Thyroid gland (tissue), 4 donors: ENCODE measurements at regions not wholly inside any gene's neighbourhood (a gene's known extent, or its start where the extent isn't known, plus 50 kb on each side); places are given as distances from the start of the nearest gene placed in this dataset.

Experiments used
- DNase-seq, 2 donors: peaks; one replicate each; pipeline ENCODE4 v3.0.0-alpha.2; 2019
- H3K27ac ChIP-seq, 3 donors: fragments of 200-600 bp; sonication (generic); 1 replicate in 2 of 3; 2 replicates in 1 of 3; pipeline ENCODE4 v1.5.1; 2016 to 2019; ENCODE audit warnings: mild to moderate bottlenecking in 1 of 3, moderate library complexity in 1 of 3
- H3K27me3 ChIP-seq: fragments of 200-600 bp; sonication (generic); one replicate; pipeline ENCODE4 v1.5.1; 2019
- H3K36me3 ChIP-seq, 2 donors: fragments of 200-600 bp; sonication (generic); one replicate each; pipeline ENCODE4 v1.5.1; 2016 to 2019
- H3K4me1 ChIP-seq, 2 donors: fragments of 200-600 bp; sonication (generic); one replicate each; pipeline ENCODE4 v1.5.1; 2017 to 2019
- H3K4me3 ChIP-seq, 3 donors: fragments of 200-600 bp; sonication (generic); replicated peaks in 1 of 3; 1 replicate in 2 of 3; 2 replicates in 1 of 3; pipeline ENCODE4 v1.5.1; 2016; ENCODE audit warnings: mild to moderate bottlenecking in 1 of 3
- H3K9me3 ChIP-seq: fragments of 200-600 bp; sonication (generic); one replicate; pipeline ENCODE4 v1.5.1; 2017
- POLR2A ChIP-seq, 2 donors: fragments of 450-650 bp; IDR thresholded peaks; one replicate each; pipeline ENCODE4 v1.6.1; 2017; ENCODE audit warnings: antibody characterized with exemption in 2 of 2, mild to moderate bottlenecking in 2 of 2, moderate library complexity in 1 of 2
- WGBS, 2 donors: methylation state at CpG; one replicate each; pipeline ENCODE4 v1.1.5; 2017; 5-methylcytosine and 5-hydroxymethylcytosine counted together
- intact Hi-C: fragments of 100-400 bp; cut with DNase I; formaldehyde crosslinking; loops from one replicate; pipeline ENCODE4 v1.15.1; 2023
- TF ChIP-seq, protein P1 (sequence below), 6 experiments: fragments of 200-600 bp in 3 of 6; fragments of 450-650 bp in 3 of 6; sonication (generic) in 3 of 6; IDR thresholded peaks; one replicate each; pipeline ENCODE4 v1.5.1; 2016 to 2019; ENCODE audit warnings: antibody characterized with exemption in 6 of 6, mild to moderate bottlenecking in 2 of 6, inconsistent platforms in 1 of 6, moderate library complexity in 1 of 6

DNA sequence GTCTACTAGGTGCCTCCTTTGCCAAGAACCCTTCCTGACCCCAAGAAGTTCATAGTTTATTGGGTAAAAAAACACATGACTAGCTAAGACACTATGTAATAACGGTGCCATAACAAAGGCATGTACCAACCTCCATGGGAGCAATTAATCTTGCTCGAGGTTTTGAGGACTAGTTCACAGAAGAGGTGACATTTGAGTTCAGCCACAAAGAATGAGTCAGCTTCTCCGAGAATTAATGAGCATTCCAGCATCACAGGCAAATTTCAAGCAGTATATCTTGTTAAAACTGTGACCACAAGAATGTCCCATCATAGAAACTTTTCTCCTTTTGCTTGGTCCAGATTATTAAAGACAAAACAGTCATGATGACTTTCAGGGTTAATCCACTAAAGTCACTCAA lies 113.0 kb upstream of the RAP1B start:
- H3K4me3 ChIP-seq: no peak overlapping the region
- H3K36me3 ChIP-seq: no peaks in the 10 kb centered on the region
- no peaks in the 10 kb centered on the region for H3K9me3 ChIP-seq
- TF ChIP-seq POLR2A (IDR thresholded peaks at IDR 0.05): no peak
- TF ChIP-seq, protein P1, sequence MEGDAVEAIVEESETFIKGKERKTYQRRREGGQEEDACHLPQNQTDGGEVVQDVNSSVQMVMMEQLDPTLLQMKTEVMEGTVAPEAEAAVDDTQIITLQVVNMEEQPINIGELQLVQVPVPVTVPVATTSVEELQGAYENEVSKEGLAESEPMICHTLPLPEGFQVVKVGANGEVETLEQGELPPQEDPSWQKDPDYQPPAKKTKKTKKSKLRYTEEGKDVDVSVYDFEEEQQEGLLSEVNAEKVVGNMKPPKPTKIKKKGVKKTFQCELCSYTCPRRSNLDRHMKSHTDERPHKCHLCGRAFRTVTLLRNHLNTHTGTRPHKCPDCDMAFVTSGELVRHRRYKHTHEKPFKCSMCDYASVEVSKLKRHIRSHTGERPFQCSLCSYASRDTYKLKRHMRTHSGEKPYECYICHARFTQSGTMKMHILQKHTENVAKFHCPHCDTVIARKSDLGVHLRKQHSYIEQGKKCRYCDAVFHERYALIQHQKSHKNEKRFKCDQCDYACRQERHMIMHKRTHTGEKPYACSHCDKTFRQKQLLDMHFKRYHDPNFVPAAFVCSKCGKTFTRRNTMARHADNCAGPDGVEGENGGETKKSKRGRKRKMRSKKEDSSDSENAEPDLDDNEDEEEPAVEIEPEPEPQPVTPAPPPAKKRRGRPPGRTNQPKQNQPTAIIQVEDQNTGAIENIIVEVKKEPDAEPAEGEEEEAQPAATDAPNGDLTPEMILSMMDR (IDR thresholded peaks at IDR 0.05): no peak
- no peak overlapping the region for H3K27ac ChIP-seq
- 61 to 65% methylated on average over 3 of the region's 3 CpGs for WGBS, 2 donors
- no peaks in the 10 kb centered on the region for H3K4me1 ChIP-seq
- no peaks in the 10 kb centered on the region for H3K27me3 ChIP-seq
- intact Hi-C loops: no loop called here
- no peak for DNase-seq

DNA sequence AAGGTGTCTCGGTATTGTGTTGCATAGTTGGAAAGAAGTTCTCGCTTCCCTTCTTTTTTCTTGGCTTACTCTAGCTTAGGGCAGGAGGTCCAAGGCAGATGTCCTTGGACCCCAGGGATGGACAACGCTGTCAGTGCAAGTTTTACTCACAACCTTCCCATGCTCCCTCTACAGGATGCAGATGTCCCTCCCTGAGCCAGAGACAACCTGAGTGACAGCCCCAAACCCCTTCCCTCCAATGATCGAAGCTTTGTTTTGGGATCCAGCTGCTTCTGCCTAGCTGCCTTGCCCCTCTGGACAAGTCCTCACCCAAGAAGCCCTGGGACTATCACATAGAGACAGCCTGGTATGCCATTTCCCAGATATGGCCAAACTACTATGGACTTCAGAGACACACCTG lies 112.0 kb upstream of the RAP1B start:
- 94 to 99% methylated on average over 4 of the region's 4 CpGs for WGBS, 2 donors
- no peaks in the 10 kb centered on the region for H3K4me1 ChIP-seq
- H3K27ac ChIP-seq: no peak overlapping the region
- H3K9me3 ChIP-seq: no peaks in the 10 kb centered on the region
- H3K36me3 ChIP-seq: no peaks in the 10 kb centered on the region
- H3K27me3 ChIP-seq: no peaks in the 10 kb centered on the region
- TF ChIP-seq, protein P1 (IDR thresholded peaks at IDR 0.05): no peak
- TF ChIP-seq POLR2A (IDR thresholded peaks at IDR 0.05): no peak
- intact Hi-C loops: no loop called here
- H3K4me3 ChIP-seq: no peak overlapping the region
- DNase-seq: no peak

DNA sequence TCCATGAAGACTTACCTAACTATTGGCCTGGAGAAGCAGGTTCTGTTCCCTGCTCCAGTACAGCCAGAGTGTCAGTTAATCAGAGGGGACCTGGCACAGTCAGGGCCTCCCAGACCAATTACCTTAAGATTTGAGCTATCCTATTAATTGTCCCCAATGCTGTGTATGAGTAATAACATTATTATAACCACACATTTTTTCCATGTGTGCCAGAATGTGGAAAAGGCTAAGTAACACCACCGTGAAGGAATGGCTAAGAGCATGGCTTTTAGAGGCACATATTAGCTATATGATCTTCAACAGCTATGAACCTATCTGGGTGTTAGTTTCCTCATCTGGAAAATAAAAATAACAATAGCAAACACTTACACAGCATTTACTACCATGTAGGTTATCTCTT lies 111.1 kb upstream of the RAP1B start:
- DNase-seq: no peak
- Histone ChIP-seq H3K36me3 (no peaks in the 10 kb centered on the region), H3K9me3 (no peaks in the 10 kb centered on the region), H3K27me3 (no peaks in the 10 kb centered on the region), H3K4me3 (no peak overlapping the region), H3K27ac (no peak overlapping the region), H3K4me1 (no peaks in the 10 kb centered on the region)
- intact Hi-C loops: no loop called here
- TF ChIP-seq, protein P1 (IDR thresholded peaks at IDR 0.05): no peak
- TF ChIP-seq POLR2A (IDR thresholded peaks at IDR 0.05): no peak
- WGBS, 2 donors: 88 to 97% methylated on average over 1 of the region's 1 CpG

DNA sequence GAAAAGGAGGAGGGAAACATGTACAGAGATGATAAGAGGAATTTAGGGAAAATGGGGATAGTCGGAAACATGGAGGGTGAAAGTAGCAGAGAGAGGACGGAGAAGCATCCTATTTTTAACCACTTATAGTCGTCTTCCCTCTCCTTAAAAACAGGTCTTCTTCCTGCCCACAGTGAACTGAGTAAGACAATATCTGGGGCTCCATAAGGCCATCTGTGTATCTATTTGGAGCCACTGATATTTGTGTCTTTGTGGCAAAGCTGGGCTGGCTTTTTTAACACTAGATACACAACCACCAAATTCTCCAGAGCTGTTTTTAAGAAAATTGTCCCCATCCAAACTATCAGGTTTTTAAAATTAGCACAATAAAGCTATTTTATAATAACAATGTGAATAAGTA lies 109.5 kb upstream of the RAP1B start:
- Histone ChIP-seq H3K27me3 (no peaks in the 10 kb centered on the region), H3K9me3 (no peaks in the 10 kb centered on the region), H3K36me3 (no peaks in the 10 kb centered on the region), H3K27ac (no peak overlapping the region), H3K4me3 (no peak overlapping the region), H3K4me1 (no peaks in the 10 kb centered on the region)
- TF ChIP-seq, protein P1 (IDR thresholded peaks at IDR 0.05): no peak
- TF ChIP-seq POLR2A (IDR thresholded peaks at IDR 0.05): no peak
- intact Hi-C loops: no loop called here
- 77 to 83% methylated on average over 3 of the region's 3 CpGs for WGBS, 2 donors
- DNase-seq: no peak

DNA sequence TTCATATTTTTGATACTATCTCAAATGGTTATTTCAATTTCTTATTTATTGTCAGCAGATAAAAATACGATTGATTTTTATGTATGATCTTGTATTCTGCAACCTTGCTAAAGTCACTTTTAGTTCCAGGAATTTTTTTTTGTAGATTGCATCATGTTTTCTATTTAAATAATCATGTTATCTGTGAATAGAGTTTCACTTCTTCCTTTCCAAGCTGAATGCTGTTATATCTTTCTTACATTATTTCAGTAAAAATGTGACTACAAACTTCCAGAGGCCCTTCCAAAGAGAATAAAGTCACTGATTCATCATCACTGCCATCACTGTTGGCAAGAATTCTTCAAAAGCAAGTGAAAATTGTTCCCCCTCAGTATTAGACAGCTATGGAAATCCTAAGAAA lies 104.7 kb upstream of the RAP1B start:
- H3K27me3 ChIP-seq: no peaks in the 10 kb centered on the region
- H3K27ac ChIP-seq: no peak overlapping the region
- no peaks in the 10 kb centered on the region for H3K36me3 ChIP-seq
- WGBS, 2 donors: 77 to 82% methylated on average over 1 of the region's 1 CpG
- H3K9me3 ChIP-seq: no peaks in the 10 kb centered on the region
- H3K4me1 ChIP-seq: peaks cover 10 to 11% of the 10 kb centered on the region in 2 donors
- DNase-seq: no peak
- no peak overlapping the region for H3K4me3 ChIP-seq
- intact Hi-C loops: no loop called here
- TF ChIP-seq, protein P1 (IDR thresholded peaks at IDR 0.05): no peak
- TF ChIP-seq POLR2A (IDR thresholded peaks at IDR 0.05): no peak
